Activated CD4-positive, alpha-beta T cell treated with anti-CD3 and anti-CD28 coated beads for 24 hours (primary cell): ENCODE measurements at regions not wholly inside any gene's neighbourhood (a gene's known extent, or its start where the extent isn't known, plus 50 kb on each side); places are given as distances from the start of the nearest gene placed in this dataset.
"Not testable (repeated sequence)": the region's sequence is repeated elsewhere in the genome, so short reads cannot be mapped to it uniquely, and the experiment has no call there.

Experiments
- DNase-seq, 2 donors: peaks; one replicate each; pipeline ENCODE4 v3.0.0-alpha.2; 2020; ENCODE audit warnings: low read depth in 2 of 2

DNA sequence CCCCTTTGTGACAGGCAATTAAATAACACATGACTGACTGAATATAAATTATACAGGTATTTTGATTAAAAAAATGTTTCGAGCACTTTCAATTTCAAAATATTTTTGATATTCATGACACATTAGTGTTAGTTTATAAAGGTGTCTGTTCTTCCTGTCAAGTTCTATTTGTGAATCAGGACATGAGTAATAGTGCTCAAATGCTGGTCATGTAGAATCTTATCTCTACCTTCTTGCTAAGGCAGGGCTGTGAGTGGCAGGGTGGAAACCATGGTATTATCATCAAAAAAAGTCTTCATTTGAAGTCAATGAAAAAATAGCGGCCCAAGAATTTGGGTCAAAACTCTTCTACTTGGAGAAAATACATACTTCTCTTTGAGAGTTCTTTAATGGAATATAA is 250.2 kb downstream of the DACT1 start:
- no peak for DNase-seq

DNA sequence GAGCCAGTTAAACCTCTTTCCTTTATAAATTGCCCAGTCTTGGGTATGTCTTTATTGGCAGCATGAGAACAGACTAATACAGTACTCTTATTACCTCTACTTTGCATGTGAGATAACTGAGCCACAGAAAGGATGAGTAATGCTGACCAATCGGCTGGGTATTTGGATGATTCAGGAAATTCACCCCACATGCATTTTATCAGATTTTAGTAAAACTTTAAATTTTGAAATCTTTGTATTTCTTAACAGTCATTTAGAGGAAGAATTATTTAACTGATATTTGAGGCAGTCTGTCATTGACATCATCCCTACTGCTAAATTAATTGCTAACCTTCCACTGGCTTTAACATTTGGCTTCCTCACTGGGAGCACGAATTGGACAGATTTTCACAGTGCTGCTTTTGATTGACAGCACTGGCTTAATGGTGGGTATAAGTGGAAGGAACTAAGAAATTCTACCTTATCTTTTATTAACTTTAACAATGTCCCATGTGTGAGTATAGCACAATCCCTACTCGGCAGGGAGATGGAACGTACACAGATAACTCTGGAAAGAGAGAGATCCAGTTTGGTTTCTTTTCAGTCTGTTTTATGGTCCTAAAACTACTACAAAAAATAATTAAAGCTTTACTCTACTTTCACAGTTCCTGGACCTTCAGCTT is 261.0 kb downstream of the DACT1 start:
- no peak for DNase-seq

DNA sequence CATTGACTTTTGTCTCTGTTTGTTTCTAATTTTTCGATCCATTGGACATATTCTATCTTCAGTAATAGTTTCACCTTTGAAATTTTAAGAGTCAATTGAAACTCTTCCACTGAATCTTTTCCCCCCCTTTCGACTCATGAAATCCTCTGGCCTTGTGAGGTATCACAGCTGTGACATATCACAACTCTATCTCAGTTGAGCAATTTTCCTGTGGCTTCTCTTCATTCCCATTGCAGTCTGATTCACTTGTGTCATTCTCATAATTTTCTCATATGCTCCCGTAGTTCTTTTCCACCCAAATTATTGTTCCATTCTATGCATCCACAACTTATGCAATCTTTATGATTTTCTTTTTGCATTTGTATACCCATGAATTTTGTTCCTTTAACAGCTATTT is 261.6 kb downstream of the DACT1 start:
- DNase-seq: no peak

DNA sequence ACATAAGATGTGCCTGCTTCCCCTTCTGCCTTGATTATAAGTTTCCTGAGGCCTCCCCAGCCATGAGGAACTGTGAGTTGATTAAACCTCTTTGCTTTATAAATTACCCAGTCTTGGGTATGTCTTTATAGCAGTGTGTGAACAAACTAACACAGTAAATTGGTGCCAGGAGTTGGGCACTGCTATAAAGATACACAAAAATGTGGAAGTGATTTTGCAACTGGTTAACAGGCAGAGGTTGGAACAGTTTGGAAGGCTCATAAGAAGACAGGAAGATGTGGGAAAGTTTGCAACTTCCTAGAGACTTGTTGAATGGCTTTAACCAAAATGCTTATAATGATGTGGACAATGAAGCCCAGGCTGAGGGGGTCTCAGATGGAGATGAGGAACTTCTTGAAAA is 264.1 kb downstream of the DACT1 start:
- no peak for DNase-seq

DNA sequence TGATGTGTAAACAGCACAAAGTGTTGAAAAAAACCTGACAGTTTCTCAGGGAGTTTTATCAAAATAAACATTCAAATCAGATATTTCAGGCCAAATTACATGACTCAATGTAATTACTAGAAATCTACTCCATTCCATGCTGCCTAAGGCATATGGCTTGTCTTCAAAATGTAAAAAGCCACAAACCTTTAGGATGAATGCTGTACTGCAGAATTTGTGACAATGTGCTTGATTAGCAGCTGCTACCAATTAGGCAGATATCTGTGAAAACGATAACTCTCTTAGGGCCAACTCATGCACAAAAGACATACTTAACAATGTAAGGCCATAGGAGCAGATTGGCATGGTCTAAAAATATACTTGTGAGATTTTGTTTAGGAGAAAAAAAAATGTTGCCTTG is 267.0 kb downstream of the DACT1 start:
- DNase-seq: no peak

DNA sequence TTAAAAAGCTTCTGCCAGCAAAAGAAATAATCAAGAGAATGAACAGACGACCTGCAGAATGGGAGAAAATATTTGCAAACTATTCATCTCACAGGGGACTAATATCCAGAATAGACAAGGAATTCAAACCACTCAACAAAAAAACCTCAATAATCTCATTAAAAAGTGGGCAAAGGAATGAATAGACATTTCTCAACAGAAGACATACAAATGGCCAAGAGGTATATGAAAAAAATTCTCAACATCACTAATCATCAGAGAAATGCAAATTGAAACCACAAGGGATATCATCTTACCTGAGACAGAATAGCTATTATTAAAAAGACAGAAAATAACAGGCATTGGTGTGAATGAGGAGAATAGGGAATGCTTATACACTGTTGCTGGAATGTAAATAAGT is 270.0 kb downstream of the DACT1 start:
- no peak for DNase-seq

DNA sequence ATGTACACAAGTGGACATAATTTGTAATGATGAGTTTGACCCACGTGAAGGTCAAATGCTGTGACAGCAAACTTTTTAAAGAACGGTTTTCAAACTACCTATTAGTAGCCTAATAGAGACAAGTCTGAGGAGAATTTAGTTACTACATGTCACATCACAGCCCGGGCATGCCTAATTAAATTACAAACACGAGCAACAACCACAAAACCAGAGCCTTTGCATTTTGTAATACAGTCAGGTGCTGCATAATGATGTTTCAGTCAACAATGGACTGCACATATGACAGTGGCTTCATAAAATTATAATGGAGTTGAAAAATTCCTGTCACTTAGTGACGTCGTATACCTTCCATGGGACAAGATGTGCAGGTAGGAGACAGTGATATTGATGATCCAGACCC is 274.5 kb downstream of the DACT1 start:
- DNase-seq: no peak

DNA sequence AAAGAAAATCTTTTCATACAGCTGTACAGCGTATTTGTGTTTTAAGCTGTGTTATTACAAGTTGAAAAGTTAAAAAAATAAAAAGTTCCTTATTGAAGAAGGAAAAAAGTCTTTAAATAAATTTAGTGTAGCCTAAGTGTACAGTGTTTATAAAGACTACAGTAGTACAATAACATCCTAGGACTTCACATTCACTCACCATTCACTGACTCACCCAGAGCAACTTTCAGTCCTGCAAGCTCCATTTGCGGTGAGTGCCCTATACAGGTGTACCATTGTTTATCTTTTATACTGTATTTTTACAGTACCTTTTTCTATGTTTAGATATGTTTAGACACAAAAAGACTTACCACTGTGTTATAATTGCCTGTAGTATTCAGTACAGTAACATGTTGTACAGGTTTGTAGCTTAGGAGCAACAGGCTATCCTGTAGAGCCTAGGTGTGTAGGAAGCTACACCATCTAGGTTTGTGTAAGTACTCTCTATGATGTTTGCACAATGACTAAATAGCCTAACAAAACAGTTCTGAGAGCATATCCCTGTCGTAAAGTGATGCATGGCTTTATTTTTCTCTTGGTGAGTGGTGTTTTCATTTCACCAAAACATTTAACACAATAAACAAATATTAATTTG is 275.2 kb downstream of the DACT1 start:
- DNase-seq: no peak

DNA sequence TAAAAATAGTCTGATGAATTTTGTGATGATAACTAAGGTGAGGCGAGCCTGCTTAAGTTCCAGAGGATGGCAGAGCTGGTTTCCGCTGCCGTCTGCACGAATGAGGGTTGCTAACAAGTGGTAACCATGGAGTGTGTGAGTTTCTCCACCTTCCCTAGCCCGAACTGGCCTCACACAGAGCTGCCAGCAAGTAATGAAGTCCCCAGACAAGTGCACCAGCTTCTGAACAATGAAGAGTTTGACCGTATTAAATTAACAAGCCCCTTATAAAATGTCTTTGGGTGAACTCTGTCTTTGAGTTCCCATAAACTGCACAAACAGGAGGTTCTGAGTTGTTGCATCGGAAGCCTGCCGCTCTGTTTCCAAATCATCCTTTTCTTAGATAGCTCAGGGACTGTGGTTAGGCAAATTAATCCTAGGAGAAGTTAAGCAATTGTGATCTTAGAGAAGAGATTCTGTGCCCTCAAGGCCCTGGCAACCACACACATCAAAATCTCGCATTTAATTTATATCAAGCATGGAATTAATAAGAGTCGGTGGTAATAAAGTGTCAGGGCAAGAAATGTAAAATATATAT is 274.1 kb upstream of the DAAM1 start:
- no peak for DNase-seq

DNA sequence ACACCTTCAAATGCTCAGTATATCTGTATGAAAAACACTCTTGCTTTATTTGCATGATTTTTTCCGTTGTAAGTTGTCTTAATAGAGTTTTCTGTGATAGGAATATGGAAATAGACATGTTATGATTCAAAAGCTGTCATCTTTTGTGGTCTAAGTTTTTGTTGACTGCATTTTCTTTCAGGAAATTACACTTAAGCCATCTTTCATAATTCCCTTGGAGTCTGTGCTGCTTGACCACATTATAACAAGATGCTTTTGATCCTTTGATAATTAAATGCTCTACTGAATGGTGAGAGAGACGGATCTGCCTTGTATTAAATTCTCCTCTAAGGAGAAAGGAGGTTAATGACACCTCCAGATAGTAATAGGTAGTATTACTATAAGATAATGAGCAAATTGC is 272.8 kb upstream of the DAAM1 start:
- DNase-seq: no peak

DNA sequence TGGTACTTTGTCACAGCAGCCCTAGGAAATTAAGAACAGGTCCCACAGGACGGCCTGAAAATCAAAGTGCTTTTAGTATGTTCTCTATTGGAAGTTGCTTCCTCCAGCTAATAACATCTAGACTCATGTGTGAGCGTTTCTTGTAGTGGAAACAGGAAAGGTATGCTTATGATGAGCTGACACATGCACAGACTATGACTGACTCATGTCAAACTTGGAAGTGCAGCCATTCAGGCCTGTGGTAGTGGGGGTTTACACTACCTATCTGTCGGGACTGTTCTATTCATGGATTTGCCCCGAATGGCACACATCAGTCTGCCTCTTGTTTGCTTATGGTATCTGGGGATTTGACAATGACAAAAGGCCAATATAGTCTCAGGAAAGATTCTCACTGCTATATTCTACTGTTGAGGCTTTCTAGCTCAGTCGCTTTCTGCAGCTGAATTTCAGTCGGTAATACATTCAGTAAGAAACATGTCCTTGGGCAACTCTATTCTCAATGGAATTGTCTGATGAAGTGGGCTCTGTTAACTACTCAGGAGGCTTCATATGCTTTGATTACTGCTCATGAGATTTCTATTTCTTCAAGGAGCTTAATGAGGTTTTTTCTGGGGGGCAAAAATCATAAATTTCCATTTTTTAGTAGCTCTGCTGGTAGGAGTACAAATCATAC is 270.3 kb upstream of the DAAM1 start:
- DNase-seq: no peak

DNA sequence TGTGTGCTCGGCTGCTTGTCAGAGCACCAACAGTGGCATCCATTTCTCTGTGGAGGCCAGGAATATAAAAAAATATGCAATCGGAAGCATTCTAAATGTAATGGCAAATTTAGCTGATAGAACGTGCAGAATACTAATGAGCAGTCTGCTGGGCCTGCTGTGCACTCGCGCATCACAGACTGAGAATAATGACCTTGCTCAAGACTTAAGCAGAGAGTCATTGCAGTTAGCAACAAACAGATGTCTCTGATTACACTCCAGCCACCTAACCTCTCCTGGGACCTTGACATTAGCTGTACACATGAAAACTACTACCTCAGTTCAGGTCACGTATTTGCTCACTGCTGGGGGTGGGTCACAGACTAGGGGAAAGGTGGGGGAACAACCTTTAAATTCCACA is 269.2 kb upstream of the DAAM1 start:
- DNase-seq: no peak

DNA sequence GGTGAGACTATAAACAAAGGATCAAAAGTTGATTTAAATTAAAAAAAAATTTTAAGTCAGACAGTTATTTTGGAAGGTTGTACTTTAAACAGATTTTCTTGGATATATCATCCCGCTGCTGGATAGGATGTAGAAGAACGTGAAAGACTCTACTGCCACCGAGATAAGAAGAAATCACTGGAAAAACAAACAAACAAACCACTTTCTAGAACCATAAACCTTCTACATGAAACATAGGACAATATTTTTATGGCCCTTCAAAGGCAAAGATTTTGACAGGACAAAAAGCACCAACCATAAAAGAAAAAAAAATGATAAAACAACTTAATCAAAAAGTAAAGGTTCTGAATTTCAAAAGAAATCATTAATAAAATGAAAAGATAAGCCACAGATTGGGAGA is 268.2 kb upstream of the DAAM1 start:
- no peak for DNase-seq

DNA sequence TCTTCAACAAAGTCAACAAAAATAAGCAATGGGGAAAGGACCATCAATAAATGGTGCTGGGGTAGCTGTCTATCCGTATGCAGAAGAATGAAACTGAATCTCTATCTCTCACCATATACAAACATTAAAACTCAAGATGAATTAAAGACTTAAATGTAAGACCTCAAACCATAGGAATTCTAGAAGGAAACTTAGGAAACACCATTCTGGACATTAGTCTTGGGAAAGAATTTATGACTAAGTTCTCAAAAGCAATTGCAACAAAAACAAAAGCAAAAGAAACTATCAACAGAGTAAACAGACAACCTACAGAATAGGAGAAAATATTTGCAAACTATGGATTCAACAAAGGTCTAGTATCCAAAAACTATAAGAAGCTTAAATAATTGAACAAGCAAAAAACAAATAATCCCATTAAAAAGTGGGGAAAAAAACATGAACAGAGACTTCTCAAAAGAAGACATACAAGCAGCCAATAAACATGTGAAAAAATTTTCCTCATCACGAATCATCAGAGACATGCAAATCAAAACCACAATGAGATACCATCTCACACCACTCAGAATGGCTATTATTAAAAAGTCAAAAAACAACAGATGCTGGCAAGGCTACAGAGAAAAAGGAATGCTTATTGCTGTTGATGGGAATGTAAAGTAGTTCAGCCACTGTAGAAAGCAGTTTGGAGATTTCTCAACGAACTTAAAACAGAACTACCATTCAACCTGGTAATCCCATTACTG is 266.1 kb upstream of the DAAM1 start:
- DNase-seq: not testable (repeated sequence)

DNA sequence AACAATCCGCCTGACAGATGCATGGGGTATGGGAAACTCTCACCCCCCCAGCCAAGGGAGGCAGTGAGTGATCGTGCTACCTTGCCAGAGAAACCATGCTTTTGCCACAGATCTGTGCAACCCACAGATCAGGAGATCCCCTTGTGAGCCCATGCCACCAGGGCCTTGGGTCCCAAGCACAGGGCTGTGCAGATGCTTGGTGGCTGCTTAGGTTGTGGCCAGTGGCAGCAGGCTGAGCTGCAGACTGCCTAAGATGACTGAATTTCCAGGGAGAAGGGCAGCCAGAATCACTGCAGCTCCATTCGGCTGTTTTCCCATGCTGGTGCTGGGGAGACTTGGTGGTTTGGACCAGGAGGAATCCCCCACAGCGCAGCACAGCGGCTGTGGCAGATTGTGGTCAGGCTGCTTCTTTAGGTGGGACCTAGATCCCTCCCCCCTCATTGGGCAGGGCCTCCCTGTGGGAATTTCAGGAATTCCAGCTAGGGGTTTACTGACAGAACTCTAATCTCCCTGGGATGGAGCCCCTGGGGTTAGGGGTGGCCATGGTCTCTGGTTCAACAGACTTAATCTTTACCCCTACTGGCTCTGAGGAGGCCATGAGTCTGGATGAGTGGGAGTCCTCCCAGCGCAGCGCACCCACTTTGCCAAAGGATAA is 264.6 kb upstream of the DAAM1 start:
- no peak for DNase-seq

DNA sequence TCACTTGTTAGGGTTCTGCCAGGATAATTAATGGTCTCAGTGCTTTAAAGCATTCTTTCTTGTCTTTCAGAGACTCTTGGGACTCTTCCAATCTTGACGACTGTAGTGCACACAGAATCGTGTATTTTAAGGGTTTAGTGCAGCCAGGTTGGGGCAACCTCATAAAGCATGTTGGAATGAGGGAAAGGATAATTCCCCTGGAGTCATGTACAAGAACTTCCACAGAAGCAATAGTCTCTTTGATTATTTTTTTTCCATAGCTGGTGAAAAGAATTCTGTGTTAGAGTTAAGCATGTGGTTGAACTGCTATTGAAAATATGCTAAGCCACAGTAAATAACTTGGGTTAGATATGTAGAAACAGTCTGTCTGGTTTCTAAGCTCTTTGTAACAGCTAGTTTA is 246.8 kb upstream of the DAAM1 start:
- DNase-seq: no peak

DNA sequence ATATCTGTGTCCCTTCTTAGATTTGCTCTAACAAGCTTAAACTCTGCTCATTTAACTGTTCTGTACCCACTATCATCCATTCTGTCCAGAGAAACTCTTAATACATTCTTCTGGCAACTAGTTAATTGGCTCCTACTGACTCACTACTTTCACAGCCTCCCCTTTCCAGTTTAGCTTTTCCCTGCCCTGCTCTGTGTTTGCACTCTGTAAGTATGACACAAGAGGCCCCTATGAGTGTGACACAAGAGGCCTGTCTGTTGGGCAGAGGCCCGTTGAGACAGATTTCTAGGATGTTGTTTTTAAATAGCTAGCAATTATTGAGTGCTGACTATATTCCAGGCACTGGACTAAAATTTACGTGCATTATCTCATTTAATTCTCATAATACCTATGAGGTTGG is 246.0 kb upstream of the DAAM1 start:
- DNase-seq: no peak

DNA sequence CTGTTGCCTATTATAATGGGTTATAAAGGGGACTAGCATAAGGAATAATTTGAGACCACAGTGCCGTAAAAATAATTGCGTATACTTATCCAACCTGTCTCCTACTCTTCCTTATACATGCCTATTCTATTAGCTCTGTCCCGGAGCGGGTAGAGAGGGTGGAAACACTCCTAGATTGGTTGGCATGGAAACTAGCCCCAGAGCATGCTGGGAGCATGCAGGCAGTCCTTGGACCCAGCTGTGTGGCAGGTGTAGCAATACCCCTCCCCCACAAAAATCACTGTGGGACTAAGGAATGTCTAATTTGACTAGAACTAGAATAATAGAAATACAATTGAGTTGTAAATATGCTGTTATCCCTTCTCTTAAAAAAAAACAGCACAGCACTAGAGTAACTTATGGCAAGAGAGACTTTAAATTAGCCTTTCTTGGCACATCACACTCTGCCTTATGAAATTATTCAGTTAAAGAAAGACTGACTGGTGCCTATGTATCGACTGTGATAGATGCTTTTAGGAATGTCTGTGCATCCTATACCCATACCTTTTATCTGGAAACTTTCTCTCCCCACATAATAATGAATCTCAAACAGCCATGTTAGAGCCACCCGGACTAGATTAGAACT is 244.0 kb upstream of the DAAM1 start:
- DNase-seq: no peak

DNA sequence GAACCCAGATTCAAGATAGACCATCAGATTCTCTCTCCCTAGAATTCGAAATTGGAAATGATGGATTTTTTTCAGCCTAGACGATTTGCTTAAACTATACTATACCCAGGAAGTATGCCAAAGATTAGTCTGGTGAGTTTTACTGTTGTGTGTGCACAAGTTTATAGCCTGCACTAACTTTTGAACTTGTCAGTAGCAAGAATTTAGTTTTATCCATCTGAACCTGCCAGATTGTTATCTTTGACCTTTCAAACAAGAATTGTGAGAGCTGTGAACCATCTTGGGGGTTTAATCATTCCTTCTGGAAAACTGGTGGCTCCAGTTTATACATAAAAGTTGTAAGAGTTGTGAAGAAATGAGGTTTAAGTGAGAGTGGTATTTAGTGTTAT is 243.5 kb upstream of the DAAM1 start:
- DNase-seq: no peak

DNA sequence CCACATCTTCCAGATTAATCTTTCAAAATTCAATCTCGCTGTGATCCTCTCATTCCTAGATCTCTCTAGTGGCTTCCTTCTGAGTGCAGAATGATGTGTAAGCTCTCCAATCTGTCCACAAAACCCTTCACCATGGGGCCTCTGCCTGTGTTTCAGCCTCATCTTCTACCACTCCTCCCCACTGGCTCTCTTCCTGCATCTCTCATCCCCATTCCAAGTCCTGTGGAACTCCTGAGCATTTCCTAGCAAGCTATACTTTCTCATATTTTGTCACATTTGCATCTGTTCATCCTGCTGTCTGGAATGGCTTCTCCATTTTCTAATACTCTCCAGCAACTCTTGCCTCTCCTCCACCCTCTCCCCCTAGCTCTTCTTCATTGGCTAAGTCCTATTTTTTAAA is 242.0 kb upstream of the DAAM1 start:
- no peak for DNase-seq

DNA sequence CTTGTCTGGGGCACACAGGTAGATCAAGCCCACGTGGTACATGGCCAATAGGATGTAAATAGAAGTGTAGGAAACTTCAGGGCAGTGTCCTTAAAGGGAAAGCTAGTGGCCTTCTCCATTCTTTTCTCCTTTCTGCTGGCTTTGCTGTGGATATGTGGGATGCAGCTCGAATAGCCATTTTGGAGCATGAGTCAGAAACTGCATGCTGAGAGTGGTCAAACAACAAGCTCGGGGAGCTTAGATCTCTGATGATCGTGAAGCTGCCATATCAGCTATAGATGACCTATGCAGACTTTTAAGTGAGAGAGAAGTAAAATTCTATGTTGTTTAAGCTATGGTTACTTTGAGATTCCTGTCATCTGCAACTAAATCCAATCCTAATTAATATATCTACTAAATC is 241.3 kb upstream of the DAAM1 start:
- no peak for DNase-seq
